GM23338 (cell line): ENCODE measurements at regions not wholly inside any gene's neighbourhood (a gene's known extent, or its start where the extent isn't known, plus 50 kb on each side); places are given as distances from the start of the nearest gene placed in this dataset.

ENCODE experiments used
- EZH2phosphoT487 ChIP-seq: fragments of 200-600 bp; sonication (generic); IDR thresholded peaks from one replicate; pipeline ENCODE4 v1.8.1; 2018; ENCODE audit warnings: antibody characterized with exemption; ENCODE audit not compliant: unreplicated experiment
- POLR2AphosphoS5 ChIP-seq: IDR thresholded peaks from 2 replicates; pipeline ENCODE4 v1.6.1; 2016; ENCODE audit warnings: antibody characterized with exemption, low read depth
- TF ChIP-seq, protein P1 (sequence below), 2 experiments: fragments of 200-600 bp in 1 of 2; sonication (generic) in 1 of 2; conservative IDR thresholded peaks; 2 replicates each; pipeline versions ENCODE4 v1.5.1 to v1.6.1; 2016 to 2017; ENCODE audit warnings: antibody characterized with exemption in 2 of 2, low read depth in 2 of 2, mild to moderate bottlenecking in 2 of 2, moderate library complexity in 1 of 2
- TF ChIP-seq, protein P2 (sequence below): IDR thresholded peaks from 2 replicates; pipeline ENCODE4 v1.6.1; 2016; ENCODE audit warnings: antibody characterized with exemption

- TF ChIP-seq POLR2AphosphoS5 (no peak), EZH2phosphoT487 (no peak)
- TF ChIP-seq, protein P1, sequence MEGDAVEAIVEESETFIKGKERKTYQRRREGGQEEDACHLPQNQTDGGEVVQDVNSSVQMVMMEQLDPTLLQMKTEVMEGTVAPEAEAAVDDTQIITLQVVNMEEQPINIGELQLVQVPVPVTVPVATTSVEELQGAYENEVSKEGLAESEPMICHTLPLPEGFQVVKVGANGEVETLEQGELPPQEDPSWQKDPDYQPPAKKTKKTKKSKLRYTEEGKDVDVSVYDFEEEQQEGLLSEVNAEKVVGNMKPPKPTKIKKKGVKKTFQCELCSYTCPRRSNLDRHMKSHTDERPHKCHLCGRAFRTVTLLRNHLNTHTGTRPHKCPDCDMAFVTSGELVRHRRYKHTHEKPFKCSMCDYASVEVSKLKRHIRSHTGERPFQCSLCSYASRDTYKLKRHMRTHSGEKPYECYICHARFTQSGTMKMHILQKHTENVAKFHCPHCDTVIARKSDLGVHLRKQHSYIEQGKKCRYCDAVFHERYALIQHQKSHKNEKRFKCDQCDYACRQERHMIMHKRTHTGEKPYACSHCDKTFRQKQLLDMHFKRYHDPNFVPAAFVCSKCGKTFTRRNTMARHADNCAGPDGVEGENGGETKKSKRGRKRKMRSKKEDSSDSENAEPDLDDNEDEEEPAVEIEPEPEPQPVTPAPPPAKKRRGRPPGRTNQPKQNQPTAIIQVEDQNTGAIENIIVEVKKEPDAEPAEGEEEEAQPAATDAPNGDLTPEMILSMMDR (conservative IDR thresholded peaks at IDR 0.05; ENCODE audit: low read depth in 2 of 2), result no peak
- TF ChIP-seq, protein P2, sequence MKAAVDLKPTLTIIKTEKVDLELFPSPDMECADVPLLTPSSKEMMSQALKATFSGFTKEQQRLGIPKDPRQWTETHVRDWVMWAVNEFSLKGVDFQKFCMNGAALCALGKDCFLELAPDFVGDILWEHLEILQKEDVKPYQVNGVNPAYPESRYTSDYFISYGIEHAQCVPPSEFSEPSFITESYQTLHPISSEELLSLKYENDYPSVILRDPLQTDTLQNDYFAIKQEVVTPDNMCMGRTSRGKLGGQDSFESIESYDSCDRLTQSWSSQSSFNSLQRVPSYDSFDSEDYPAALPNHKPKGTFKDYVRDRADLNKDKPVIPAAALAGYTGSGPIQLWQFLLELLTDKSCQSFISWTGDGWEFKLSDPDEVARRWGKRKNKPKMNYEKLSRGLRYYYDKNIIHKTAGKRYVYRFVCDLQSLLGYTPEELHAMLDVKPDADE, result no peak
These were observed 695.3 kb downstream of the PTPRU start for GRCh38 chr1:29931477-29932175.
